ENCODE measurements at regions not wholly inside any gene's neighbourhood (a gene's known extent, or its start where the extent isn't known, plus 50 kb on each side); places are given as distances from the start of the nearest gene placed in this dataset.

DNA sequence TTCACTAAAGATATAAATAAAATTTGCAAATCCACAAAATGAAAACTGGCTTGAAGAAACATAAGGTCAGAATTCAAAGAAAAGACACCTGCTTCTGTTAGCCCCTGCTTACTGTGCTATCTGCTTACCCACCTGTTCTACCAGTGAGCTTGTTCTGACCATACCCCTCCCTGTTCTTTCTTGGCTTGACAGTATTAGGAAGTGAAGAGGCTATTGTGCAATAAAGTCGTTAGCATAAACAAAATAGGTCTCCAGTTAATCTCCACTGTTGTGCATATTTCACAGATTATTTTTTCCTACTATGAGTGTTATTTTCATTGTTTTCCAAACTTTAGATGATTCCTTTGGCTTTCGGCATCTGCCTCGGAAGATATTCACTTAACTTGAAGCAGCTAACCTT lies 322.1 kb downstream of the CCDC85A start:
- H3K4me3 ChIP-seq (ENCODE audit: low read depth, low read length), result no peak overlapping the region
- TF ChIP-seq MYC (IDR thresholded peaks at IDR 0.05; ENCODE audit: low read depth, low read length) (no peak), POLR2A (IDR thresholded peaks at IDR 0.05; ENCODE audit: extremely low read depth, insufficient read length) (no peak)
- TF ChIP-seq, protein P1, sequence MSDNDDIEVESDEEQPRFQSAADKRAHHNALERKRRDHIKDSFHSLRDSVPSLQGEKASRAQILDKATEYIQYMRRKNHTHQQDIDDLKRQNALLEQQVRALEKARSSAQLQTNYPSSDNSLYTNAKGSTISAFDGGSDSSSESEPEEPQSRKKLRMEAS (IDR thresholded peaks at IDR 0.05; ENCODE audit: low read depth, low read length), result no peak
- TF ChIP-seq, protein P2, sequence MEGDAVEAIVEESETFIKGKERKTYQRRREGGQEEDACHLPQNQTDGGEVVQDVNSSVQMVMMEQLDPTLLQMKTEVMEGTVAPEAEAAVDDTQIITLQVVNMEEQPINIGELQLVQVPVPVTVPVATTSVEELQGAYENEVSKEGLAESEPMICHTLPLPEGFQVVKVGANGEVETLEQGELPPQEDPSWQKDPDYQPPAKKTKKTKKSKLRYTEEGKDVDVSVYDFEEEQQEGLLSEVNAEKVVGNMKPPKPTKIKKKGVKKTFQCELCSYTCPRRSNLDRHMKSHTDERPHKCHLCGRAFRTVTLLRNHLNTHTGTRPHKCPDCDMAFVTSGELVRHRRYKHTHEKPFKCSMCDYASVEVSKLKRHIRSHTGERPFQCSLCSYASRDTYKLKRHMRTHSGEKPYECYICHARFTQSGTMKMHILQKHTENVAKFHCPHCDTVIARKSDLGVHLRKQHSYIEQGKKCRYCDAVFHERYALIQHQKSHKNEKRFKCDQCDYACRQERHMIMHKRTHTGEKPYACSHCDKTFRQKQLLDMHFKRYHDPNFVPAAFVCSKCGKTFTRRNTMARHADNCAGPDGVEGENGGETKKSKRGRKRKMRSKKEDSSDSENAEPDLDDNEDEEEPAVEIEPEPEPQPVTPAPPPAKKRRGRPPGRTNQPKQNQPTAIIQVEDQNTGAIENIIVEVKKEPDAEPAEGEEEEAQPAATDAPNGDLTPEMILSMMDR (IDR thresholded peaks at IDR 0.05; ENCODE audit: low read depth, low read length), result no peak
- peak; percentile 30 for DNase-seq (ENCODE audit: low read depth)

DNA sequence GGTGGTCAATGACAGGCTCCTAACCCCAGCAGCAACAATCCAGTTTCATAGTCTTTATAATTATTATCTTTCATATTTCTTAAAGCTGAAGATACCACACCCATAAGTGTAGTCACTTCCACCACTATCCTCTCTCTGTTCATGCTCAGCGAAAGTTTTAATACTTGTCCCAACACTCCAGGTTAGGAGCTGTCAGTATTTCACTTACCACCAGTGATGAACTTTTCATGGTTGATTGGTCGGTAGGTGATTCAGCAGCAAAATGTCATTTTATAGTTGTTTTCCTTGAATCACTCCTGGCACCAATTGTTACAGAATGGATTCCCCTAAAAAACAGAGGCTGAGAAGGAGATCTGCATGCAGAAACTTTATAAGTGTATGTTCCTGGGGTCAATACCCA lies 324.9 kb downstream of the CCDC85A start:
- no peak for DNase-seq (ENCODE audit: low read depth)
- TF ChIP-seq, protein P2 (IDR thresholded peaks at IDR 0.05; ENCODE audit: low read depth, low read length), result no peak
- no peak for TF ChIP-seq POLR2A (IDR thresholded peaks at IDR 0.05; ENCODE audit: extremely low read depth, insufficient read length)
- TF ChIP-seq MYC (IDR thresholded peaks at IDR 0.05; ENCODE audit: low read depth, low read length), result no peak
- TF ChIP-seq, protein P1 (IDR thresholded peaks at IDR 0.05; ENCODE audit: low read depth, low read length), result no peak
- H3K4me3 ChIP-seq (ENCODE audit: low read depth, low read length), result no peak overlapping the region

DNA sequence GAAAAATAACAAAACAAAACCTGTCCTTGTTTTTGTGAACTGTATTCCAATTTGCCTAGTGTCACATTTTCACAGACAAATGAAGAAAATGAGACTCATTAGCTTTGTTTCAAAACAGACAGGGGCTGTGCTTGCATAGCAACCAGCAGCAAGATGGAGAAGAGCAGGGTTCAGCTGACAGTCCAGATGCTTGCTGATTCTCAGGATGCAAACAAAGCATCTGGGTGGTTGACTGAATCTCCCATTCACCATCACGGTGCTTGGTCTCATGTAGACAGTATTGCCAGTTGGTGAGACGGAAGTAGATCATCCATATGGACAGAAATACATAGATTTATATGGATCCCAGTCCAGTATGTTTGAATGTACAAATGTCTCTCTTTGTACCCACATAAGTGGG lies 326.8 kb downstream of the CCDC85A start:
- no peak for DNase-seq (ENCODE audit: low read depth)

DNA sequence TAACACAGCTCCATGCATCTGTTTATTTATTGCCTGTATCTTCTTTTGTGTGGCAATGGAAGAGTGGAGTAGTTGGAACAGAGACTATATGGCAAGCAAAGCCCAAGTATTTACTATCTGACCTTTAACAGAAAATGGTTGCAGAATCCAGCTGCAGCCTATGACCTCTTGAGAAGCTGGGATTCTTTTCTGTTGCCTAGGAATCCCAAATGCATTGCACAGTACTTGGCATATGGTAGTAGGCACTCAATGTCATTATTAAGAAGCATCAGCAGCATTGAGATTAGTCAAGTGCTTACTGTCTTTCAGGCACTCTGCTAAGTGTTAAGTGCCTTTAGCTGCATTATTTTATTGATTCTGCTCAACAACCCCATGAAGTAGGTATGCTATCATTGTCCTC lies 331.6 kb downstream of the CCDC85A start:
- TF ChIP-seq POLR2A (IDR thresholded peaks at IDR 0.05; ENCODE audit: extremely low read depth, insufficient read length) (no peak), MYC (IDR thresholded peaks at IDR 0.05; ENCODE audit: low read depth, low read length) (no peak)
- TF ChIP-seq, protein P2 (IDR thresholded peaks at IDR 0.05; ENCODE audit: low read depth, low read length), result no peak
- TF ChIP-seq, protein P1 (IDR thresholded peaks at IDR 0.05; ENCODE audit: low read depth, low read length), result no peak
- no peak for DNase-seq (ENCODE audit: low read depth)
- H3K4me3 ChIP-seq (ENCODE audit: low read depth, low read length), result no peak overlapping the region

More for the DNA sequence above, 326.8 kb downstream of the CCDC85A start:
- TF ChIP-seq, protein P2 (IDR thresholded peaks at IDR 0.05; ENCODE audit: low read depth, low read length), result no peak
- TF ChIP-seq MYC (IDR thresholded peaks at IDR 0.05; ENCODE audit: low read depth, low read length) (no peak), POLR2A (IDR thresholded peaks at IDR 0.05; ENCODE audit: extremely low read depth, insufficient read length) (no peak)
- TF ChIP-seq, protein P1 (IDR thresholded peaks at IDR 0.05; ENCODE audit: low read depth, low read length), result no peak
- no peak overlapping the region for H3K4me3 ChIP-seq (ENCODE audit: low read depth, low read length)

DNA sequence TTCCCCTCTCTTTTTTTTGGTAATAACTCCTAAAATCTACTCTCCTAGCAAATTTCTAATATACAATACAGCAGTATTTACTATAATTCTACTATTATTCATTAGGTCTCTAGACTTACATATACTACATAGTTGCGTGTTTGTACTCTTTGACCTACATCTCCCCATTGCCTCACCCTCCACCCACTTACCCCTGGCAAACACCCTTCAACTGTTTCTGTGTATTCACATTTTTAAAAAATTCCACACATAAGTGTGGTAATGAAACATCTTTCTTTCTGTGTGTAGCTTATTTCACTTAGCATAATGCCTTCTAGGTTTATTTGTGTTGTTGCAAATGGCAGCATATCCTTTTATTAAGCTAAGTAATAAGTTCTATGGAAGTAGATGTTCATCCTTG lies 336.0 kb downstream of the CCDC85A start:
- no peak overlapping the region for H3K4me3 ChIP-seq (ENCODE audit: low read depth, low read length)
- TF ChIP-seq MYC (IDR thresholded peaks at IDR 0.05; ENCODE audit: low read depth, low read length) (no peak), POLR2A (IDR thresholded peaks at IDR 0.05; ENCODE audit: extremely low read depth, insufficient read length) (no peak)
- TF ChIP-seq, protein P2 (IDR thresholded peaks at IDR 0.05; ENCODE audit: low read depth, low read length), result no peak
- TF ChIP-seq, protein P1 (IDR thresholded peaks at IDR 0.05; ENCODE audit: low read depth, low read length), result no peak
- no peak for DNase-seq (ENCODE audit: low read depth)

Measured in NB4 (cell line).